ENCODE measurements at regions not wholly inside any gene's neighbourhood (a gene's known extent, or its start where the extent isn't known, plus 50 kb on each side); places are given as distances from the start of the nearest gene placed in this dataset.

- Histone ChIP-seq H3K4me3 (ENCODE audit: low read length) (no peak overlapping the region), H3K27me3 (ENCODE audit: control insufficient read depth, low read length) (no peaks in the 10 kb centered on the region), H3K9me3 (ENCODE audit: control insufficient read depth, insufficient read depth, low read length) (no peaks in the 10 kb centered on the region), H3K36me3 (ENCODE audit: control insufficient read depth, low read length) (no peaks in the 10 kb centered on the region), H4K20me1 (ENCODE audit: control insufficient read depth, insufficient read depth, low read depth, low read length) (no peaks in the 10 kb centered on the region), H3K9me2 (replicated peaks; ENCODE audit: control insufficient read depth, low read length) (no peaks in the 10 kb centered on the region), H3K4me1 (ENCODE audit: control insufficient read depth, low read length) (no peaks in the 10 kb centered on the region), H3F3A (ENCODE audit: control insufficient read depth, insufficient read depth) (no peaks in the 10 kb centered on the region), H3K79me2 (ENCODE audit: control insufficient read depth, low read length) (no peaks in the 10 kb centered on the region), H3K27ac (ENCODE audit: low read depth, low read length) (no peak overlapping the region), H3K4me2 (ENCODE audit: low read length) (no peak overlapping the region)
- TF ChIP-seq EZH2phosphoT487 (IDR thresholded peaks at IDR 0.05; ENCODE audit: borderline replicate concordance, low read length), result no peak
- no peak for TF ChIP-seq CTCF (IDR thresholded peaks at IDR 0.05; ENCODE audit: low read depth, low read length, poor library complexity, severe bottlenecking)
Measured at GRCh38 chr16:72500545-72500944, 328.6 kb upstream of the PMFBP1 start.

GRCh38 chr16:72493716-72494415 is 321.9 kb upstream of the PMFBP1 start:
- H3K4me2 ChIP-seq (ENCODE audit: low read length), result no peak overlapping the region
- no peak overlapping the region for H3K4me3 ChIP-seq (ENCODE audit: low read length)
- no peak overlapping the region for H3K27ac ChIP-seq (ENCODE audit: low read depth, low read length)
- H3F3A ChIP-seq (ENCODE audit: control insufficient read depth, insufficient read depth), result no peaks in the 10 kb centered on the region
- H3K79me2 ChIP-seq (ENCODE audit: control insufficient read depth, low read length), result no peaks in the 10 kb centered on the region
- H3K9me3 ChIP-seq (ENCODE audit: control insufficient read depth, insufficient read depth, low read length), result no peaks in the 10 kb centered on the region
- no peaks in the 10 kb centered on the region; the same call in 1 of the 2 replicates for H3K9me2 ChIP-seq (replicated peaks; ENCODE audit: control insufficient read depth, low read length)
- TF ChIP-seq CTCF (IDR thresholded peaks at IDR 0.05; ENCODE audit: low read depth, low read length, poor library complexity, severe bottlenecking) (no peak), EZH2phosphoT487 (IDR thresholded peaks at IDR 0.05; ENCODE audit: borderline replicate concordance, low read length) (no peak)
- H4K20me1 ChIP-seq (ENCODE audit: control insufficient read depth, insufficient read depth, low read depth, low read length), result no peaks in the 10 kb centered on the region
- no peaks in the 10 kb centered on the region for H3K27me3 ChIP-seq (ENCODE audit: control insufficient read depth, low read length)
- no peaks in the 10 kb centered on the region for H3K4me1 ChIP-seq (ENCODE audit: control insufficient read depth, low read length)
- no peaks in the 10 kb centered on the region for H3K36me3 ChIP-seq (ENCODE audit: control insufficient read depth, low read length)

GRCh38 chr16:72487283-72487682 is 315.3 kb upstream of the PMFBP1 start:
- H3F3A ChIP-seq (ENCODE audit: control insufficient read depth, insufficient read depth), result no peaks in the 10 kb centered on the region
- TF ChIP-seq EZH2phosphoT487 (IDR thresholded peaks at IDR 0.05; ENCODE audit: borderline replicate concordance, low read length) (no peak), CTCF (IDR thresholded peaks at IDR 0.05; ENCODE audit: low read depth, low read length, poor library complexity, severe bottlenecking) (no peak)
- no peak overlapping the region for H3K4me3 ChIP-seq (ENCODE audit: low read length)
- H3K4me2 ChIP-seq (ENCODE audit: low read length), result no peak overlapping the region
- no peaks in the 10 kb centered on the region; the same call in 1 of the 2 replicates for H3K9me2 ChIP-seq (replicated peaks; ENCODE audit: control insufficient read depth, low read length)
- H3K36me3 ChIP-seq (ENCODE audit: control insufficient read depth, low read length), result no peaks in the 10 kb centered on the region
- H3K9me3 ChIP-seq (ENCODE audit: control insufficient read depth, insufficient read depth, low read length), result no peaks in the 10 kb centered on the region
- H4K20me1 ChIP-seq (ENCODE audit: control insufficient read depth, insufficient read depth, low read depth, low read length), result no peaks in the 10 kb centered on the region
- H3K4me1 ChIP-seq (ENCODE audit: control insufficient read depth, low read length), result peaks cover 7% of the 10 kb centered on the region
- no peaks in the 10 kb centered on the region for H3K27me3 ChIP-seq (ENCODE audit: control insufficient read depth, low read length)
- no peak overlapping the region for H3K27ac ChIP-seq (ENCODE audit: low read depth, low read length)
- no peaks in the 10 kb centered on the region for H3K79me2 ChIP-seq (ENCODE audit: control insufficient read depth, low read length)

Data from DOHH2 (cell line).